ENCODE measurements at regions not wholly inside any gene's neighbourhood (a gene's known extent, or its start where the extent isn't known, plus 50 kb on each side); places are given as distances from the start of the nearest gene placed in this dataset.
"Not testable (repeated sequence)": the region's sequence is repeated elsewhere in the genome, so short reads cannot be mapped to it uniquely, and the experiment has no call there.

- intact Hi-C loops (cut with DNase I) = no loop called here
- no peak for DNase-seq (ENCODE audit: low spot score)
These were observed 624.2 kb downstream of the MTRR start for GRCh38 chr5:8493176-8493575.

GRCh38 chr5:8500426-8500825 lies 631.5 kb downstream of the MTRR start:
- no peak for DNase-seq (ENCODE audit: low spot score)
- intact Hi-C loops (cut with DNase I) = no loop called here

GRCh38 chr5:8505196-8505595 lies 636.2 kb downstream of the MTRR start:
- intact Hi-C loops (cut with DNase I) = no loop called here
- no peak for DNase-seq (ENCODE audit: low spot score)

- intact Hi-C loops (cut with DNase I) = no loop called here
These were observed 639.3 kb downstream of the MTRR start for GRCh38 chr5:8508231-8508630.

GRCh38 chr5:8516356-8516755 lies 647.4 kb downstream of the MTRR start:
- intact Hi-C loops (cut with DNase I) = loop anchor here in 1 of 2 donors (10.0 kb wide), 1 partner anchor 1088 kb away; no protein-coding TSS in a partner anchor
- no peak for DNase-seq (ENCODE audit: low spot score)

More at GRCh38 chr5:8508231-8508630, 639.3 kb downstream of the MTRR start:
- DNase-seq (ENCODE audit: low spot score) = no peak

- DNase-seq (ENCODE audit: low spot score) = no peak
- intact Hi-C loops (cut with DNase I) = loop anchor here in 1 of 2 donors (10.0 kb wide), 1 partner anchor 1087 kb away; no protein-coding TSS in a partner anchor
These were observed 648.5 kb downstream of the MTRR start for GRCh38 chr5:8517456-8517855.

GRCh38 chr5:8520917-8521316 lies 652.0 kb downstream of the MTRR start:
- DNase-seq (ENCODE audit: low spot score) = no peak
- intact Hi-C loops (cut with DNase I) = no loop called here

- no peak for DNase-seq (ENCODE audit: low spot score)
- intact Hi-C loops (cut with DNase I) = no loop called here
These were observed 653.0 kb downstream of the MTRR start for GRCh38 chr5:8521991-8522390.

GRCh38 chr5:8522646-8523045 lies 653.7 kb downstream of the MTRR start:
- no peak for DNase-seq (ENCODE audit: low spot score)
- intact Hi-C loops (cut with DNase I) = no loop called here

- intact Hi-C loops (cut with DNase I) = no loop called here
- DNase-seq (ENCODE audit: low spot score) = no peak
These were observed 654.6 kb downstream of the MTRR start for GRCh38 chr5:8523501-8523900.

- no peak for DNase-seq (ENCODE audit: low spot score)
- intact Hi-C loops (cut with DNase I) = no loop called here
These were observed 656.9 kb downstream of the MTRR start for GRCh38 chr5:8525819-8526218.

- DNase-seq (ENCODE audit: low spot score) = no peak
- intact Hi-C loops (cut with DNase I) = no loop called here
These were observed 659.2 kb downstream of the MTRR start for GRCh38 chr5:8528106-8528505.

- intact Hi-C loops (cut with DNase I) = no loop called here
- no peak for DNase-seq (ENCODE audit: low spot score)
These were observed 669.9 kb downstream of the MTRR start for GRCh38 chr5:8538821-8539220.

- intact Hi-C loops (cut with DNase I) = no loop called here
- DNase-seq (ENCODE audit: low spot score) = no peak
These were observed 671.4 kb downstream of the MTRR start for GRCh38 chr5:8540317-8540716.

- intact Hi-C loops (cut with DNase I) = no loop called here
- DNase-seq (ENCODE audit: low spot score) = no peak
These were observed 682.0 kb downstream of the MTRR start for GRCh38 chr5:8550921-8551320.

GRCh38 chr5:8553364-8553763 lies 684.4 kb downstream of the MTRR start:
- no peak for DNase-seq (ENCODE audit: low spot score)
- intact Hi-C loops (cut with DNase I) = no loop called here

GRCh38 chr5:8557728-8558127 lies 688.8 kb downstream of the MTRR start:
- no peak for DNase-seq (ENCODE audit: low spot score)
- intact Hi-C loops (cut with DNase I) = no loop called here

GRCh38 chr5:8560776-8561175 lies 691.8 kb downstream of the MTRR start:
- intact Hi-C loops (cut with DNase I) = no loop called here
- no peak for DNase-seq (ENCODE audit: low spot score)

- intact Hi-C loops (cut with DNase I) = no loop called here
- DNase-seq (ENCODE audit: low spot score) = no peak
These were observed 692.4 kb downstream of the MTRR start for GRCh38 chr5:8561224-8561840.

- no peak for DNase-seq (ENCODE audit: low spot score)
- intact Hi-C loops (cut with DNase I) = no loop called here
These were observed 692.9 kb downstream of the MTRR start for GRCh38 chr5:8561854-8562253.

GRCh38 chr5:8563540-8563939 lies 694.6 kb downstream of the MTRR start:
- DNase-seq (ENCODE audit: low spot score); intact Hi-C loops (cut with DNase I): not testable (repeated sequence)

- intact Hi-C loops (cut with DNase I) = no loop called here
- no peak for DNase-seq (ENCODE audit: low spot score)
These were observed 699.9 kb downstream of the MTRR start for GRCh38 chr5:8568858-8569257.

Data from posterior vena cava (tissue), 2 donors.